ENCODE measurements at regions not wholly inside any gene's neighbourhood (a gene's known extent, or its start where the extent isn't known, plus 50 kb on each side); places are given as distances from the start of the nearest gene placed in this dataset.

- TF ChIP-seq CTCF (IDR thresholded peaks at IDR 0.05) (no peak), POLR2A (IDR thresholded peaks at IDR 0.05) (no peak)
These were observed 663.9 kb downstream of the DOK5 start for GRCh38 chr20:55139173-55139765.
